ENCODE measurements at regions not wholly inside any gene's neighbourhood (a gene's known extent, or its start where the extent isn't known, plus 50 kb on each side); places are given as distances from the start of the nearest gene placed in this dataset.

DNA sequence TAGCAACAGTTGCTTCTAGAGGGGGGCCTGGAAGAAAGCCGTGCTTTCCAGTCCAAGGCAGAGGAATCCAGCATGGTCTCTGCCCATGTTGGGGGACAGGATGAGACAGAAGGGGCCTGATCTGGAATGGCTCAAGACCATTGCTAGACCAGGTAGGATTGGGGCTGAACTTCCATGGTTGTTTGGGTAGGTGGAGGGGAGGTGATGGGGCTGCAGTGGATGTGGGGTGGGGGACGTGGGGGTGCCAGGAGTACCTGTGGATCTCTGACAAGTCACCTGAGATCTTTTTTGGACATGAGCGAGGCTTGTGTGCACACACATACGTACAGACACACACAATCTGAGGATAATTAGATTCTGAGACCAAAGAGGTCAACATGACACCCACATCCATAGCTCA, 228.7 kb upstream of the SKOR2 start:
- Histone ChIP-seq H3K36me3 (replicated peaks in 1 of 2; ENCODE audit: control insufficient read depth in 1 of 2, insufficient read depth in 2 of 2, low read length in 1 of 2) (no peaks in the 10 kb centered on the region), H3K4me1 (ENCODE audit: control insufficient read depth in 1 of 2, insufficient read depth in 2 of 2, low read depth in 1 of 2, low read length in 1 of 2) (peaks cover 0 to 5% of the 10 kb centered on the region in 2 experiments; a peak in 1 of 4 replicates), H3K9me2 (no peaks in the 10 kb centered on the region), H3K9ac (no peak overlapping the region), H3K4me3 (ENCODE audit: low read depth in 2 of 2, low read length in 1 of 2) (no peak overlapping the region), H3K79me2 (ENCODE audit: insufficient read depth) (no peaks in the 10 kb centered on the region), H3K9me3 (no peaks in the 10 kb centered on the region), H2AFZ (ENCODE audit: low read depth) (no peak overlapping the region), H3K27me3 (ENCODE audit: insufficient read depth) (no peaks in the 10 kb centered on the region), H3K4me2 (no peak overlapping the region), H3F3A (replicated peaks; ENCODE audit: insufficient read depth) (no peaks in the 10 kb centered on the region), H4K20me1 (ENCODE audit: insufficient read depth) (no peaks in the 10 kb centered on the region), H3K27ac (ENCODE audit: low read depth in 2 of 2, low read length in 1 of 2) (no peak overlapping the region)
- no peak for DNase-seq
- POLR2A ChIA-PET: no interaction called here
- CTCF ChIA-PET: no interaction called here
- TF ChIP-seq, protein P1, sequence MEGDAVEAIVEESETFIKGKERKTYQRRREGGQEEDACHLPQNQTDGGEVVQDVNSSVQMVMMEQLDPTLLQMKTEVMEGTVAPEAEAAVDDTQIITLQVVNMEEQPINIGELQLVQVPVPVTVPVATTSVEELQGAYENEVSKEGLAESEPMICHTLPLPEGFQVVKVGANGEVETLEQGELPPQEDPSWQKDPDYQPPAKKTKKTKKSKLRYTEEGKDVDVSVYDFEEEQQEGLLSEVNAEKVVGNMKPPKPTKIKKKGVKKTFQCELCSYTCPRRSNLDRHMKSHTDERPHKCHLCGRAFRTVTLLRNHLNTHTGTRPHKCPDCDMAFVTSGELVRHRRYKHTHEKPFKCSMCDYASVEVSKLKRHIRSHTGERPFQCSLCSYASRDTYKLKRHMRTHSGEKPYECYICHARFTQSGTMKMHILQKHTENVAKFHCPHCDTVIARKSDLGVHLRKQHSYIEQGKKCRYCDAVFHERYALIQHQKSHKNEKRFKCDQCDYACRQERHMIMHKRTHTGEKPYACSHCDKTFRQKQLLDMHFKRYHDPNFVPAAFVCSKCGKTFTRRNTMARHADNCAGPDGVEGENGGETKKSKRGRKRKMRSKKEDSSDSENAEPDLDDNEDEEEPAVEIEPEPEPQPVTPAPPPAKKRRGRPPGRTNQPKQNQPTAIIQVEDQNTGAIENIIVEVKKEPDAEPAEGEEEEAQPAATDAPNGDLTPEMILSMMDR (IDR thresholded peaks at IDR 0.05): no peak
- no peak for TF ChIP-seq JUND (IDR thresholded peaks at IDR 0.05)
- no peak for TF ChIP-seq ZBTB33 (IDR thresholded peaks at IDR 0.05; ENCODE audit: borderline replicate concordance, low read depth)
- no peak for TF ChIP-seq MEF2A (IDR thresholded peaks at IDR 0.05; ENCODE audit: borderline replicate concordance, low read depth)
- no peak for TF ChIP-seq POLR2AphosphoS5 (IDR thresholded peaks at IDR 0.05; ENCODE audit: low read depth, low read length)
- no peak for TF ChIP-seq ELF1 (IDR thresholded peaks at IDR 0.05)
- TF ChIP-seq PBX3 (IDR thresholded peaks at IDR 0.05): no peak
- no peak for TF ChIP-seq YY1 (IDR thresholded peaks at IDR 0.05; ENCODE audit: low read depth)
- TF ChIP-seq RFX5 (IDR thresholded peaks at IDR 0.05; ENCODE audit: low read length): no peak
- no peak for TF ChIP-seq TEAD4 (IDR thresholded peaks at IDR 0.05; ENCODE audit: borderline replicate concordance, insufficient read depth)
- TF ChIP-seq MXI1 (IDR thresholded peaks at IDR 0.05; ENCODE audit: low read depth, low read length): no peak
- TF ChIP-seq CHD2 (IDR thresholded peaks at IDR 0.05; ENCODE audit: low read length, partially characterized antibody): no peak
- TF ChIP-seq TAF1 (IDR thresholded peaks at IDR 0.05; ENCODE audit: borderline replicate concordance, low read depth, low read length): no peak
- no peak for TF ChIP-seq NRF1 (IDR thresholded peaks at IDR 0.05; ENCODE audit: low read depth, low read length)
- TF ChIP-seq, protein P2, sequence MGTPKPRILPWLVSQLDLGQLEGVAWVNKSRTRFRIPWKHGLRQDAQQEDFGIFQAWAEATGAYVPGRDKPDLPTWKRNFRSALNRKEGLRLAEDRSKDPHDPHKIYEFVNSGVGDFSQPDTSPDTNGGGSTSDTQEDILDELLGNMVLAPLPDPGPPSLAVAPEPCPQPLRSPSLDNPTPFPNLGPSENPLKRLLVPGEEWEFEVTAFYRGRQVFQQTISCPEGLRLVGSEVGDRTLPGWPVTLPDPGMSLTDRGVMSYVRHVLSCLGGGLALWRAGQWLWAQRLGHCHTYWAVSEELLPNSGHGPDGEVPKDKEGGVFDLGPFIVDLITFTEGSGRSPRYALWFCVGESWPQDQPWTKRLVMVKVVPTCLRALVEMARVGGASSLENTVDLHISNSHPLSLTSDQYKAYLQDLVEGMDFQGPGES (IDR thresholded peaks at IDR 0.05; ENCODE audit: low read depth, low read length): no peak
- no peak for TF ChIP-seq USF1 (IDR thresholded peaks at IDR 0.05; ENCODE audit: borderline replicate concordance, low read depth)
- no peak for TF ChIP-seq SMC3 (IDR thresholded peaks at IDR 0.05; ENCODE audit: low read depth, low read length)
- TF ChIP-seq, protein P3, sequence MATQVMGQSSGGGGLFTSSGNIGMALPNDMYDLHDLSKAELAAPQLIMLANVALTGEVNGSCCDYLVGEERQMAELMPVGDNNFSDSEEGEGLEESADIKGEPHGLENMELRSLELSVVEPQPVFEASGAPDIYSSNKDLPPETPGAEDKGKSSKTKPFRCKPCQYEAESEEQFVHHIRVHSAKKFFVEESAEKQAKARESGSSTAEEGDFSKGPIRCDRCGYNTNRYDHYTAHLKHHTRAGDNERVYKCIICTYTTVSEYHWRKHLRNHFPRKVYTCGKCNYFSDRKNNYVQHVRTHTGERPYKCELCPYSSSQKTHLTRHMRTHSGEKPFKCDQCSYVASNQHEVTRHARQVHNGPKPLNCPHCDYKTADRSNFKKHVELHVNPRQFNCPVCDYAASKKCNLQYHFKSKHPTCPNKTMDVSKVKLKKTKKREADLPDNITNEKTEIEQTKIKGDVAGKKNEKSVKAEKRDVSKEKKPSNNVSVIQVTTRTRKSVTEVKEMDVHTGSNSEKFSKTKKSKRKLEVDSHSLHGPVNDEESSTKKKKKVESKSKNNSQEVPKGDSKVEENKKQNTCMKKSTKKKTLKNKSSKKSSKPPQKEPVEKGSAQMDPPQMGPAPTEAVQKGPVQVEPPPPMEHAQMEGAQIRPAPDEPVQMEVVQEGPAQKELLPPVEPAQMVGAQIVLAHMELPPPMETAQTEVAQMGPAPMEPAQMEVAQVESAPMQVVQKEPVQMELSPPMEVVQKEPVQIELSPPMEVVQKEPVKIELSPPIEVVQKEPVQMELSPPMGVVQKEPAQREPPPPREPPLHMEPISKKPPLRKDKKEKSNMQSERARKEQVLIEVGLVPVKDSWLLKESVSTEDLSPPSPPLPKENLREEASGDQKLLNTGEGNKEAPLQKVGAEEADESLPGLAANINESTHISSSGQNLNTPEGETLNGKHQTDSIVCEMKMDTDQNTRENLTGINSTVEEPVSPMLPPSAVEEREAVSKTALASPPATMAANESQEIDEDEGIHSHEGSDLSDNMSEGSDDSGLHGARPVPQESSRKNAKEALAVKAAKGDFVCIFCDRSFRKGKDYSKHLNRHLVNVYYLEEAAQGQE (IDR thresholded peaks at IDR 0.05; ENCODE audit: low read depth, low read length): no peak
- TF ChIP-seq RXRA (IDR thresholded peaks at IDR 0.05; ENCODE audit: borderline replicate concordance, low read depth): no peak
- TF ChIP-seq, protein P4, sequence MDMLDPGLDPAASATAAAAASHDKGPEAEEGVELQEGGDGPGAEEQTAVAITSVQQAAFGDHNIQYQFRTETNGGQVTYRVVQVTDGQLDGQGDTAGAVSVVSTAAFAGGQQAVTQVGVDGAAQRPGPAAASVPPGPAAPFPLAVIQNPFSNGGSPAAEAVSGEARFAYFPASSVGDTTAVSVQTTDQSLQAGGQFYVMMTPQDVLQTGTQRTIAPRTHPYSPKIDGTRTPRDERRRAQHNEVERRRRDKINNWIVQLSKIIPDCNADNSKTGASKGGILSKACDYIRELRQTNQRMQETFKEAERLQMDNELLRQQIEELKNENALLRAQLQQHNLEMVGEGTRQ (IDR thresholded peaks at IDR 0.05; ENCODE audit: borderline replicate concordance, low read depth, low read length): no peak
- 19% methylated on average over 4 of the region's 4 CpGs for WGBS (ENCODE audit: low lambda C conversion rate)

All from SK-N-SH (cell line).